Mammary epithelial cell (primary cell): ENCODE measurements at regions not wholly inside any gene's neighbourhood (a gene's known extent, or its start where the extent isn't known, plus 50 kb on each side); places are given as distances from the start of the nearest gene placed in this dataset.

ENCODE experiments used
- EZH2 ChIP-seq: IDR thresholded peaks from 2 replicates; pipeline ENCODE4 v1.6.1; 2012; ENCODE audit warnings: low read length, inconsistent platforms, borderline replicate concordance
- TF ChIP-seq, protein P1 (sequence below), 2 donors: IDR thresholded peaks in 1 of 2; conservative IDR thresholded peaks in 1 of 2; 2 replicates each; pipeline ENCODE4 v1.5.1; 2011 to 2012; ENCODE audit warnings: inconsistent platforms in 2 of 2, low read length in 2 of 2, mild to moderate bottlenecking in 2 of 2, control low read depth in 1 of 2, low read depth in 1 of 2; ENCODE audit not compliant: insufficient read depth in 1 of 2; ENCODE audit errors: extremely low read depth in 1 of 2

- TF ChIP-seq, protein P1, sequence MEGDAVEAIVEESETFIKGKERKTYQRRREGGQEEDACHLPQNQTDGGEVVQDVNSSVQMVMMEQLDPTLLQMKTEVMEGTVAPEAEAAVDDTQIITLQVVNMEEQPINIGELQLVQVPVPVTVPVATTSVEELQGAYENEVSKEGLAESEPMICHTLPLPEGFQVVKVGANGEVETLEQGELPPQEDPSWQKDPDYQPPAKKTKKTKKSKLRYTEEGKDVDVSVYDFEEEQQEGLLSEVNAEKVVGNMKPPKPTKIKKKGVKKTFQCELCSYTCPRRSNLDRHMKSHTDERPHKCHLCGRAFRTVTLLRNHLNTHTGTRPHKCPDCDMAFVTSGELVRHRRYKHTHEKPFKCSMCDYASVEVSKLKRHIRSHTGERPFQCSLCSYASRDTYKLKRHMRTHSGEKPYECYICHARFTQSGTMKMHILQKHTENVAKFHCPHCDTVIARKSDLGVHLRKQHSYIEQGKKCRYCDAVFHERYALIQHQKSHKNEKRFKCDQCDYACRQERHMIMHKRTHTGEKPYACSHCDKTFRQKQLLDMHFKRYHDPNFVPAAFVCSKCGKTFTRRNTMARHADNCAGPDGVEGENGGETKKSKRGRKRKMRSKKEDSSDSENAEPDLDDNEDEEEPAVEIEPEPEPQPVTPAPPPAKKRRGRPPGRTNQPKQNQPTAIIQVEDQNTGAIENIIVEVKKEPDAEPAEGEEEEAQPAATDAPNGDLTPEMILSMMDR (conservative IDR thresholded peaks at IDR 0.05 in 1 of 2, IDR thresholded peaks at IDR 0.05 in 1 of 2; ENCODE audit: extremely low read depth in 1 of 2, insufficient read depth in 1 of 2, low read depth in 1 of 2, low read length in 2 of 2): no peak
- TF ChIP-seq EZH2: no peak
Measured at GRCh38 chr12:68447797-68448260, 115.7 kb upstream of the MDM1 start.
